Nucleus accumbens (tissue), 56 donors: ENCODE measurements at regions not wholly inside any gene's neighbourhood (a gene's known extent, or its start where the extent isn't known, plus 50 kb on each side); places are given as distances from the start of the nearest gene placed in this dataset.
"Not testable (repeated sequence)": the region's sequence is repeated elsewhere in the genome, so short reads cannot be mapped to it uniquely, and the experiment has no call there.

ENCODE experiments used
- DNase-seq, 56 donors: peaks; one replicate each; lab custom pipeline; 2025; lab: John Stamatoyannopoulos, UW

DNA sequence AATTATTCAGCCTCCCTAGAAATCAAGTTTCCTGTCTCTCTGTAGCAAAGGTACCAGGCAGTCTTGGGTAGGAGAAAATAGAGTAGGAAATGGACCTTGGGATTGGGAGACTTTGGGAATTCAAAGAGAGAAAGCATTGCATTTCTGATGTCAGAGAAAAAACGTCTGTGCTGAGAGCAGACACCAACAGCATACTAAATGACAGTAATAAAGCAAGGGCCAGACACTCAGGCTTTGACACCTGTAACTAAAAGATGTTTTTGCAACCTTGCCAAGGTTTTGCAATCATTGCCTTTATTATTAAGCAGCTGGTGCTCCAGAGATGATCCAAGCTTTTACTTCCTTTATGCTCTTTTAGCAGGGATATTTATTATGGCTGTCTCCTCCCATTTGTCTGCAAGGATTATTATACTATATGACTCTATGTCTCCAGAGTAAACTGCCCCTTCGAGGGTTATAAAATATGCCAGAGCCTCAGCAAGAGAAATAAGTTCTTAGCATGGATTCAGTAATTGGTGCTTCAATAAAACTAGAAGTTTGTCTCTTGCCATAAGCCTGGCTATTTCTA lies 85.2 kb upstream of the GRAMD1B start:
- no peak for DNase-seq

- not testable (repeated sequence) for DNase-seq
Observed at GRCh38 chr11:123344188-123344587, 85.9 kb upstream of the GRAMD1B start.

DNA sequence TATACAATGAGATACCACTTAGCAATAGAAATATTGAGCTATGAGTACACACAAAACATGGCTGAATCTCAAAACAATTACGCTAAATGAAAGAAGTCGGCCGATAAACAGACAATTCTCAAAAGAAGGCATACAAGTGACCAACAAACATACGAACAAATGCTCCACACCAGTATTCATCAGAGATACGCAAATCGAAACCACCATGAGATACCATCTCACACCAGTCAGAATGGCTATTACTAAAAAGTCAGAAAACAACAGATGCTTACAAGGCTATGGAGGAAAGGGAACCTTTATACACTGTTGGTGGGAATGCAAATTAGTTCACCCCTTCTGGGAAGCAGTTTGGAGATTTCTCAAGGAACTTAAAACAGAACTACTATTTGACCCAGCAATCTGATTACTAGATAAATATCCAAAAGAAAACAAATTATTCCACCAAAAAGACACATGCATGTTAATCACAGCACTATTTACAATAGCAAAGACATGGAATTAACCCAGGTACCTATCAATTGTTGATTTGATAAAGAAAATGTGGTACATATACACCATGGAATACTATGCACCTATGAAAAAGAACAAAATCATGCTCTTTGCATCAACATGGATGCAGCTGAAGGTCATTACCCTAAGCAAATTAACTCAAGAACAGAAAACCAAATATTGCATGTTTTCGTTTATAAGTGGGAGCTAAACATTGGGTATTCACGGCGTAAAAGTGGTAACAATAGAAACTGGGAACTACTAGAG lies 90.9 kb upstream of the GRAMD1B start:
- DNase-seq = no peak

DNA sequence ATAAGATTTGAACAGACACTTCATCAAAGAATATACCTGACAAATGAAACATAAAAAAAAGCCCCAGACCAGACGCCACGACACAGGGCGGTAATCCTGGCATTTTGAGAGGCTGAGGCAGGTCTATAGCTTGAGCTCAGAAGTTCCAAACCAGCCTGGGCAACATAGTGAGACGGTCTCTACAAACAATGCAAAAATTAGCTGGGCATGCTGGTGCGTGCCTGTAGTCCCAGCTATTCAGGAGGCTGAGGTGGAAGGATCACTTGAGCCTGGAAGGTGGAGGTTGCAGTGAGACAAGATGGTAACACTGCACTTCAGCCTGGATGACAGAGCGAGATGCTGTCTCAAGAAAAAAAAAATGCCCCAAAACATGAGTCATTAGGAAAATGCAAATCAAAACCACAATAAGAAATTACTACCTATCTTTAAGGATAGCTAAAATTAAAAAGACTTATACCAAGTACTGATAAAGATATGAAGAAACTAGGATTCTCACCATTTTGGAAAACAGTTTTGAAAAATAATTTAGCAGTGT lies 91.7 kb upstream of the GRAMD1B start:
- DNase-seq = no peak

- no peak for DNase-seq
Observed at GRCh38 chr11:123334925-123335324, 95.1 kb upstream of the GRAMD1B start.

DNA sequence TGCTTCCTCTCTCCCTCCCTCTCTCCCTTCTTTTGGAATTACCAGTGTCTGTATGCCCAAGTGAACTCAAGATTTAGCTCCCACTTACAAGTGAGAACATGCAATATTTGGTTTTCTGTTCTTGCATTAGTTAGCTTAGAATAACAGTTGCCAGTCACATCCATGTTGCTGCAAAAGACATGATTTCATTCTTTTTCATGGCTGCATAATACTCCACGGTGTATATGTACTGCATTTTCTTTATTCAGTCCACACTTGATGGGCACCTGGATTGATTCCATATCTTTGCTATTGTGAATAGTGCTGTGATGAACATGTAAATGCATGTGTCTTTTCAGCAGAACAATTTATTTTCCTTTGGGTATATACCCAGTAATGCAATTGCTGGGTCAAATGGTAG lies 97.5 kb upstream of the GRAMD1B start:
- not testable (repeated sequence) for DNase-seq

- no peak for DNase-seq
Observed at GRCh38 chr11:123330948-123331347, 99.1 kb upstream of the GRAMD1B start.

DNA sequence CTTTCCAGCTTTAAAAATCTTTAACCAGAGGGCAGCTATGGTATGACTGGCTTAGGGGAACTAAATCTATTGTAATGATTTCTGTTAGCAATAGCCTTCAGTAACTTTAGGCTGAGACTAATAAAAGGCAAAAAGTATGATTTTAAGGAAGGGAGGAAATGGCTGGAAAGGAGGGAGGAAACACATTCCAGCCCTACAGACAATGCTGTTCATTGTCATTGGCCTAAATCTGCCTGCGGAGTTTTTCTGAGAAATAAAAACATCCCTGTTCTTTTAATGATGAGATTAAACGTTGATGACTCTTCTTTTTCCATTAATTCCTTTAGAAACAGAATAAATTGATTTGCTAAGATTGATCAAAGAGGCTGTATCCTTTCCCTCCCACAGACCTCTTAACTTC lies 99.6 kb upstream of the GRAMD1B start:
- DNase-seq = no peak

DNA sequence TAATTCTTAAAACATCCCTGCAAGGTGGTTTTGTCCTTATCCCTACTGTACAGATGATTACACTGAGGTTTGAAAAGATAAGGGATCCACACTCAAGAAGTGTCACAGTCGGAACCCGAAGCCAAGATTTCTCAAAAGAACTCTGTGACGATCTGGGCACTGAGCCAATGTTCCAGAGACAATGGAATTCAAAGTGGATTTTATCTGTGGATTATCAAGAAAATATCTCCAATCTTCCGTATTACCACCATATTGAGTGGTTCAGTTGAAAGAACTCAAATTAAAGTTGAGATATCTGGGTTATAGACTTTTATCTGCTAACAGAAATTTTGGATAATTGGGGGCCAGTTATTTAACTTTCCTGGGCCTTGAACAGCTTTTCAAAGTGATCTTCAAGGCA lies 100.0 kb upstream of the GRAMD1B start:
- no peak for DNase-seq

DNA sequence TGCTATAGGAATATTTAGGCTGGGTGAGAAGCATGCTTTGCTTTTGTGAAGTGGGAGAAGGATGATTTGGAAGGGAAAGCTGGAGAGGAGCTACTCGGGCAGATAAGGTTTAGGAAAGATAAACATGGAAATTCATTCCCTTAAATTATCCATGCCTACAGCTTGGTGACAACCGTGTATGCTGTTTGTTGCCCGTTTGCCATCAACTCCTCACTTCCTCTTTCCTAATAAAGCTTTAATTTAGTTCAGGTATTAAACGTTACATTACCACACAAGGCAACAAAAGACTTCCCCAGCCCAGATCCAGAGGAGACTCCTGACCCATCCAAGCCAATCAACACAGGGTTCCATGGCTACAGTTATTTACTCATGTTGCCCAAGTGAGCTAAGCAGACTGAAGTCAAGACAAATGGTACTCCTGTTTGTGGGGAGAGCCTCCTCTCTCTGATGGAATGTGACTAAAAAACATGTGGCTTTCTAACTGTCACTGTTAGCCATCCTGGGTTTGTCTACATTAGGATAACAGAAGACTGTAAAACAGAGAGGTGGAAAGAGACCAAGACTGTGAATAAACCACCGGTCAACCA lies 101.7 kb upstream of the GRAMD1B start:
- DNase-seq = no peak

- no peak for DNase-seq
Observed at GRCh38 chr11:123325533-123325932, 104.5 kb upstream of the GRAMD1B start.

GRCh38 chr11:123323568-123323967 lies 106.5 kb upstream of the GRAMD1B start:
- no peak for DNase-seq

- DNase-seq = peak in 21 of 56 donors; percentile 13 to 82 (median 46)
Observed at GRCh38 chr11:123321636-123322035, 108.4 kb upstream of the GRAMD1B start.

GRCh38 chr11:123318623-123319022 lies 111.4 kb upstream of the GRAMD1B start:
- no peak for DNase-seq

- not testable (repeated sequence) for DNase-seq
Observed at GRCh38 chr11:123318132-123318531, 111.9 kb upstream of the GRAMD1B start.

- no peak for DNase-seq
Observed at GRCh38 chr11:123316003-123316402, 114.1 kb upstream of the GRAMD1B start.

GRCh38 chr11:123314972-123315371 lies 115.1 kb upstream of the GRAMD1B start:
- DNase-seq = peak in 4 of 56 donors; percentile 15 to 31 (median 22)

- no peak for DNase-seq
Observed at GRCh38 chr11:123313262-123313661, 116.8 kb upstream of the GRAMD1B start.

- no peak for DNase-seq
Observed at GRCh38 chr11:123308077-123308476, 113.0 kb upstream of the CLMP start.

DNA sequence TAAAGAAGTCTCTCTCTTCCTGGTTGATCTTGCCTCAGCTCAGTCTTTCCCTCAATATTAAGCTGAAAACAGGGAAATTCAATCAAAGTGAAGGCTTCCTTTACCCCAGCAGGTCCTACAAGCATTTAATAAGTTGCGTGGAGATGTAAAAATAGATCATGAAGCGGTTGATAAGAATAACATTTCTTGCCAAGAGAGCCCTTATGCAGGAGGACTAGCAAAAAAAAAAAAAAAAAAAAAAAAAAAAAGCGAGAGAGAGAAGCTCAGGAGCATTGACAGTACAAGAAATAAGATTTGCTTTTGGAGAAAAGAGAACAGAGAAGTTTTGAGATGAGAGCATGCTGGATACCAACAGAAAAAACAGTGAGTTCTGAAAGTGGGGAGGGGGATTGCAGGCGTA lies 112.2 kb upstream of the CLMP start:
- DNase-seq = no peak

DNA sequence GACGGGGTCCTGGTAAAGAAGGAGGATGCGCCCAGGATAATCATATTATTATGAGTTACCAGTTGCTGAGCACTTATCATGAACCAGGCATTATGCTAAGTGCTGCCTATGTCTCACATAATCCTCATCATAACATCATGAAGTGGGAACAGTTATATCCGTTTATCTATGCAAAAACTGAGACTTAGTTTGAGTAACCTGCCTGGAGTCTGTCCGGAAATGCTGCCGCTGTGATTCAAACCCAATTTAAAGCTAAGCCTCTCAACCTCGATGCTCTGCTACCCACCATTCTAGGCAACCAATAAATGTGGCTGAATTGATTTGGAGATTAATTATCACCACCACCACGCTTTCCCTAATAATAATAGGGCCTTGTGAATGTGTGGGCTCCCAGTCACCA lies 111.5 kb upstream of the CLMP start:
- no peak for DNase-seq
